ENCODE measurements at regions not wholly inside any gene's neighbourhood (a gene's known extent, or its start where the extent isn't known, plus 50 kb on each side); places are given as distances from the start of the nearest gene placed in this dataset.

- H3K27ac ChIP-seq (ENCODE audit: low read depth, low read length): no peak overlapping the region
- no peaks in the 10 kb centered on the region for H3K9me3 Mint-ChIP-seq
- no peaks in the 10 kb centered on the region for H3K4me1 ChIP-seq (ENCODE audit: control insufficient read depth, insufficient read depth, low read length)
- WGBS, 2 experiments (ENCODE audit: insufficient coverage in 1 of 2, insufficient read length in 1 of 2): 60 to 68% methylated on average over 4 of the region's 4 CpGs
- no peak overlapping the region for H3K9ac ChIP-seq (ENCODE audit: extremely low read depth, low read length, poor library complexity, severe bottlenecking)
- H3K9me3 ChIP-seq (ENCODE audit: control insufficient read depth, low read length): no peaks in the 10 kb centered on the region
- no peak for DNase-seq
- no peaks in the 10 kb centered on the region for H3K27me3 ChIP-seq (ENCODE audit: control insufficient read depth, insufficient read depth, low read length, poor library complexity, severe bottlenecking)
- H3K4me3 ChIP-seq (ENCODE audit: low read length): no peak overlapping the region
- no peak overlapping the region for H3K4me3 Mint-ChIP-seq
- H3K36me3 ChIP-seq (ENCODE audit: control insufficient read depth, insufficient read depth, low read length): no peaks in the 10 kb centered on the region
- no peaks in the 10 kb centered on the region for H3K27me3 Mint-ChIP-seq (ENCODE audit: insufficient read depth)
- H3K36me3 Mint-ChIP-seq (ENCODE audit: low read depth): no peaks in the 10 kb centered on the region
- no peaks in the 10 kb centered on the region for H3K4me1 Mint-ChIP-seq
- TF ChIP-seq CTCF (conservative IDR thresholded peaks at IDR 0.05): no peak
- no peak overlapping the region for H3K27ac Mint-ChIP-seq
These were observed 283.4 kb downstream of the HAO1 start for GRCh38 chr20:7656687-7657467.

- Histone ChIP-seq H3K27ac (ENCODE audit: low read depth, low read length) (no peak overlapping the region), H3K4me1 (ENCODE audit: control insufficient read depth, insufficient read depth, low read length) (no peaks in the 10 kb centered on the region), H3K9me3 (ENCODE audit: control insufficient read depth, low read length) (no peaks in the 10 kb centered on the region), H3K9ac (ENCODE audit: extremely low read depth, low read length, poor library complexity, severe bottlenecking) (no peak overlapping the region), H3K27me3 (ENCODE audit: control insufficient read depth, insufficient read depth, low read length, poor library complexity, severe bottlenecking) (no peaks in the 10 kb centered on the region), H3K36me3 (ENCODE audit: control insufficient read depth, insufficient read depth, low read length) (no peaks in the 10 kb centered on the region), H3K4me3 (ENCODE audit: low read length) (no peak overlapping the region)
- H3K9me3 Mint-ChIP-seq: no peaks in the 10 kb centered on the region
- no peak overlapping the region for H3K27ac Mint-ChIP-seq
- no peak for DNase-seq
- WGBS, 2 experiments (ENCODE audit: insufficient coverage in 1 of 2, insufficient read length in 1 of 2): 74 to 99% methylated on average over 2 of the region's 2 CpGs
- H3K36me3 Mint-ChIP-seq (ENCODE audit: low read depth): no peaks in the 10 kb centered on the region
- no peak for TF ChIP-seq CTCF (conservative IDR thresholded peaks at IDR 0.05)
- H3K27me3 Mint-ChIP-seq (ENCODE audit: insufficient read depth): no peaks in the 10 kb centered on the region
- H3K4me1 Mint-ChIP-seq: no peaks in the 10 kb centered on the region
- H3K4me3 Mint-ChIP-seq: no peak overlapping the region
These were observed 282.7 kb downstream of the HAO1 start for GRCh38 chr20:7657569-7657968.

GRCh38 chr20:7660165-7660564 is 280.1 kb downstream of the HAO1 start:
- DNase-seq: no peak
- Mint-ChIP-seq H3K36me3 (ENCODE audit: low read depth) (no peaks in the 10 kb centered on the region), H3K27me3 (ENCODE audit: insufficient read depth) (no peaks in the 10 kb centered on the region), H3K27ac (no peak overlapping the region), H3K9me3 (no peaks in the 10 kb centered on the region), H3K4me1 (peaks cover 3% of the 10 kb centered on the region), H3K4me3 (no peak overlapping the region)
- no peak overlapping the region for H3K27ac ChIP-seq (ENCODE audit: low read depth, low read length)
- H3K4me3 ChIP-seq (ENCODE audit: low read length): no peak overlapping the region
- H3K9me3 ChIP-seq (ENCODE audit: control insufficient read depth, low read length): no peaks in the 10 kb centered on the region
- H3K36me3 ChIP-seq (ENCODE audit: control insufficient read depth, insufficient read depth, low read length): no peaks in the 10 kb centered on the region
- no peaks in the 10 kb centered on the region for H3K27me3 ChIP-seq (ENCODE audit: control insufficient read depth, insufficient read depth, low read length, poor library complexity, severe bottlenecking)
- H3K4me1 ChIP-seq (ENCODE audit: control insufficient read depth, insufficient read depth, low read length): no peaks in the 10 kb centered on the region
- no peak for TF ChIP-seq CTCF (conservative IDR thresholded peaks at IDR 0.05)
- 93 to 100% methylated on average over 1 to 2 of the region's 3 CpGs for WGBS, 2 experiments (ENCODE audit: insufficient coverage in 1 of 2, insufficient read length in 1 of 2)
- H3K9ac ChIP-seq (ENCODE audit: extremely low read depth, low read length, poor library complexity, severe bottlenecking): no peak overlapping the region

Measured in endodermal cell (in vitro differentiated cells).